ENCODE measurements at regions not wholly inside any gene's neighbourhood (a gene's known extent, or its start where the extent isn't known, plus 50 kb on each side); places are given as distances from the start of the nearest gene placed in this dataset.
"Not testable (repeated sequence)": the region's sequence is repeated elsewhere in the genome, so short reads cannot be mapped to it uniquely, and the experiment has no call there.

DNA sequence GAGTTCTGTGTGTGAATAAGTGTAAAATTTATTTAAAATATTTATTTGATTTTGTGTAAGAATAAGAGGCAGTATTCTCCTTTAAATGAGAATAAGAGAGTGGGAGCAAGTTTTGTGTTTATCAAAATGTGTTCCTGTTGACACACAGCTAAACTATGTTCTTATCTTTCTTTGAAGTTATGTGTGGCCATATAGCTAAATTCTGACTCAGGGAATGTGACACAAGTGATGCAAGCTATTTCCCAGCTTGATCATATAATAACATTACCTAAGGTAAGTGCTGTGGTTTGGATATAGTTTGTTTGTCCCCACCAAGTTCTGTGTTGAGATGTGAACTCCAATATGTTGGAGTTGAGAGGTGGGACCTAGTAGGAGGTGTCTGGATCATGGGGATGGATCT is 740.0 kb upstream of the IGFBP7 start:
- in situ Hi-C loops (cut with HindIII; ENCODE audit: low sequenced_read_pairs), result no loop called here
- DNase-seq (ENCODE audit: low spot score), result no peak

DNA sequence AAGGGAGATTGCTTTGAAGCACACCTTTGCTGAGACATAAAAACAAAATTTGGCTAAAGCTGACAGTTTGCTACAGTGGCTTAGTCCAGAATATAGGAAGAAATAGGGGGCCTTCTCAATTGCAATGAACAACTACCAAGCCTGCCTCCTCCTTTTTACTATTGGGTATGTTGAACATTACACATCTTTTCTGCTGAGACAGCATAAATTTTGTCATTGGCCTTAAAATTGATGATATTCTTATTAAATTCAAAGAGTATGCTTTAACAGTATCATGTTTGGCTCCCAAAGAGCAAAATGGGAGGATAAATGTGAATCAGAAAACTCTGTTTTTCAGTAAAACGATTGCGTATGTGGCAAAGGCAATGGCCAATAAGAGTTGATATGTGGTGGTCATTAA is 721.9 kb upstream of the IGFBP7 start:
- DNase-seq (ENCODE audit: low spot score), result no peak
- in situ Hi-C loops (cut with HindIII; ENCODE audit: low sequenced_read_pairs), result no loop called here

DNA sequence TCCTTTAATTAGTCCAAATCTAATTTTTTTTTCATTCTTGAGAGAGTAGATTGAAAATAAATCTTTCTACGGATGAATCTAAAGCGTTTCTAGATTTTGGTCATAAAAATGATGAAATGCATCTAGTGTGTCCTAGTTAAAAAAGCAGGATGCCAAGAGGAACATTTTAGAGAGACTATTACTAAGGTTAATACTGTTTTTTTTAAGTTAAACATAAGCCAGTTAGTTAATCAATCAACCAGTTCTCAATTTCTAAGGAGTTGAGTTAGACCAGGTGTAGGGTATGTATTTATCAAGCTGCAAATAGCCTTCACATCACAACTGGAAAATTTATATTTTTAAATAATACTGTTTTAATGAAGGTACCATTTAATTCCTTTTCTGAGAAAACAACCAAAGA is 679.5 kb upstream of the IGFBP7 start:
- no peak for DNase-seq (ENCODE audit: low spot score)
- in situ Hi-C loops (cut with HindIII; ENCODE audit: low sequenced_read_pairs), result no loop called here

DNA sequence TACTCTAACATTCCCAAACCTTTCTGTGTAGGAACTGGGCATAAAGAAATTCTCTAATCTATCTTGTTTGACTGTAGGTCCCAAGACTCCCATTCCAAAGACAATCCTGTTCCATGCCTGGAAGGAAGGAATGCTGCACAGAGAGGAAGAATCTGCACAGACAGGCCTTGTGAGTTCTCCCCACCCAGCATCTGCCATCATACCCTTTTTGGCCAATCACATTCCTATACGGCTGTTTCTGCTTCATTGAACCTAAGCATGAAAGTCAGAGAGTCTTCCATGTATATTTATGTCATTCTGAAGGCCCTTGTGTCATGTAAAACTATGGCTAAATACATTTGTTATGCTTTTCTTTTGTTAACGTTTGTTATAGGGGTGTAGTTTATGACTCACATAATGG is 667.7 kb upstream of the IGFBP7 start:
- in situ Hi-C loops (cut with HindIII; ENCODE audit: low sequenced_read_pairs), result no loop called here

DNA sequence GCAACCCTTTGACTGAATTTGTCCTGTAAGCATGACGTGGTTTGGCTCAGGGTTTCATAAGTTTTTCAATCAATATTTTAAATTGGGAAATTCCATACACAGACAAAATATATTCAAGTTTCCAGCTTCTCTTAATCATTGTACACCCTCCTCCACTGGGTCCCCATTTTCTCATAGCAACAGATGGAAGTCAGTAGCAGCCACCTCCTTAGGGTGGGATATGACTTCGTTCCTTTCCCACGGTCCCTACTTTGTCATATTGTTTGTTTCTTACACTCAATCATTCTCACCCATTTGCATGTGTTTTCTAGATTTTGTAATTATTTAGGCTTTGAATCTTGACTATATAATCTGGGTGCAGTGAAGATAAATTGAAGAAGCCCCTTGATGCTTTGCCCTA is 664.5 kb upstream of the IGFBP7 start:
- DNase-seq (ENCODE audit: low spot score), result no peak
- in situ Hi-C loops (cut with HindIII; ENCODE audit: low sequenced_read_pairs), result no loop called here

More for the DNA sequence above, 667.7 kb upstream of the IGFBP7 start:
- DNase-seq (ENCODE audit: low spot score), result no peak

DNA sequence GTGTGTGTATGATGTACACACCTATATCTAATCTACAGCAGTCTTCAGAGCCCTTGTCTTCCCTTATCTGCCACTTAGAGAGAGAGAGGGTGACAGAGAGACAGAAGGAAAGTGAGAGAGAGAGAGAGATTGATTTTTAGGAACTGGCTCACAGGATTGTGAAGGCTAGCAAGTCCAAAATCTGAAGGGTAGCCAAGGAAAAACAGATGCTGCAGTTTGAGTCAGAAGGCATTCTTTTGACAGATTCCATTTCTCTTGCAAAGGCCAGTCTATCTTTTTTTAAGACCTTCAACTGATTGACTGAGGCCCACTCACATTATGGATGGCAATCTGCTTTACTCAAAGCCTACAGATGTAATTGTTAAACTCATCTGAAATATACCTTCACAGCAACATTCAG is 664.0 kb upstream of the IGFBP7 start:
- DNase-seq (ENCODE audit: low spot score), result no peak
- in situ Hi-C loops (cut with HindIII; ENCODE audit: low sequenced_read_pairs), result no loop called here

DNA sequence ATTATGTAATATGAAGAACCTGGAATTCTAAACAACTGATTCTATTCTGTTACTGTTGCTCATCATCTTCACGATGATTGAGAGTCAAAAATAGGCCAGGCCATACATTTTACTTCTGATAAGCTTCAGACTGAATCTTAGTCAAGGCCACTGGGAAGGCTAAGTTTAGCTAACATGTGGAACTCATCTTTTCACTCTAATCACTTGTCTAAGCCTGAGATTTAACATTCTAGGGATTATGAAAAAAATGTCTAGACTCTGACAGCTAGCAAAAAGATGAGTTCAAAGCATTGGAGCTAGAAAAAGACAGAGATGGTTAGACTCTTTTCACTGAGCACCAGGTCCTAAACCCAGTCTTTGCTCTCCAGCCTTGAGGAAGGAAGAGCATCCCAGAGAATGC is 656.2 kb upstream of the IGFBP7 start:
- in situ Hi-C loops (cut with HindIII; ENCODE audit: low sequenced_read_pairs), result no loop called here
- DNase-seq (ENCODE audit: low spot score), result no peak

DNA sequence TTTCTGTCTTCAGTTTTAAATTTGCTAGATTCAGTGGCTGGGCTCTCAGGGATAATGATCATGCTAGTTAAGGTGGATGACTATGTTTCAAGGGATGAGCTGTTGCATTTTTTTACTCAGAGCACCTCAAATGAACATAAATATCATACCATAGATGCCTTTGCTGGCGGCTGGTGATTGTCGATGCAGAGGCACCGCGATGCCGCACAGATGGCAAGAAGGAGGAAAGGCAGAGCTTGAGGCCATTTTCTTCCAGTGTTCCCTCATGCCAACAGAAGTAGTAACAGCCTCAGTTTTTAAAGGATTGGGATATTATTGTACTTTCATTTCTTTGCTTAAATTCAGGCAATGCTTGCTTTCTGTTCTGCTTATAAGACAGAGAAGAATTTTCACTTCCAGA is 654.7 kb upstream of the IGFBP7 start:
- in situ Hi-C loops (cut with HindIII; ENCODE audit: low sequenced_read_pairs), result no loop called here
- DNase-seq (ENCODE audit: low spot score), result no peak

DNA sequence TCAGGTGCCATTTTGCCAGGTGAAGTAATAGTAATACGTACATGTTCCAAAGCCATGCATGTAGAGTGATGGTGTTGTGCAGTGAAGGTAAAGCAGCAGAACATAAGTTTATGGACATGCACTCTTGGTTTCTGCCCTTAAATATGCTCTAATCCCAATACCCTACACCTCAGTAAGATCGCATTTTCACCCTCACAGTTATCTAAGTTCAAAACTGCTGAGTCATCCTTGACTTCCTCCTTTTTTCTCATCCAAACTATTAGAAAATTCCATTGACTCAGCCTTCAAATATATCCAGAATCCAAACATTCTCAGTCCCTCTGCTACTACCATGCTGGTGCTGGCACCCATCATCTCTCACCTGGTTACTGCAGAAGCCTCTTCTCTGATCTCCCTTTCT is 652.9 kb upstream of the IGFBP7 start:
- DNase-seq (ENCODE audit: low spot score), result no peak
- in situ Hi-C loops (cut with HindIII; ENCODE audit: low sequenced_read_pairs), result no loop called here

DNA sequence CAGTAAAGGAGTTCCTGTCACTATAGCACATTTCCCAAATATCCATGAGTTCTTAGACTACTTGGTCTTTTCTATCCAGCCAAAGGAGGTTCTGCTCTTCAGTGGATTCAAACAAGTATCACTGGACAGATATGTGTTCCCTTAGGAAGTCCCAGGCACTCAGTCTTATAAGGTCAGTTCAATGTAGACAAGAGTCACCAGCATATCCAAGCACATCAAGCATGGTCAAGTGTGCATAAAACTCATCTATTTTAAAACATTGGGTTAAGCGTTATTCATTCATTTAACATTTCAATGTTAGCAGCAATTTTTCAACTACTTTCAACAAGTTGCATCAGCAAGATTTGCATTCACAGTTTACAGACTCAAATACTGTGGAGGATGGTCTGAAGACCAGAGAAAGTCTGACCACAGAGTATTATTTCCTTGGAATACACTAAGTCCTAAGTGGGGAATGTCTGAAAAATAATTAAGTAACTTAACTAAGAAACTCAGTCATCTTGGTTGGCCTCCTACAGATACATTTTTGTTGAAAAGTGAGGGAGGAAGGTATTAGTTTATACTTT is 630.5 kb upstream of the IGFBP7 start:
- no peak for DNase-seq (ENCODE audit: low spot score)
- in situ Hi-C loops (cut with HindIII; ENCODE audit: low sequenced_read_pairs), result no loop called here

DNA sequence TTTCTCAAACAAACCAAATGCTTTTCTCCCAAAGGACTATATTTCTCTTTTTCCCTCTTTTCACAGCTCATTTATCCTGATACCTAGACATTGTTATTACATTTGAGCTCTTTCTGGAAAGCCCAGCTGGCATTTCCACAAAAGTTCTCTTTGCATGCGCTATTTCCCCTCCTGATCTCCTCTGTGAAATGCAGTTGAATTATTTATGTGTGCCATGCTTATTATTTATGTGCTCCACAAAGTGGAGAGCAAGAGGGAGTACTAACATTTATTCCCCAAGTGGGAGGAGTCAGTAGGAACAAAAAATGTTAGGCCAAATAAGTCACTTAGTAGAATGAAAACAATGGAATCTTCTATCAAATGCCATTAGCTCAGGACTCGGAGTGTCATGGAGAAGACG is 626.6 kb upstream of the IGFBP7 start:
- DNase-seq (ENCODE audit: low spot score), result no peak
- in situ Hi-C loops (cut with HindIII; ENCODE audit: low sequenced_read_pairs), result no loop called here

DNA sequence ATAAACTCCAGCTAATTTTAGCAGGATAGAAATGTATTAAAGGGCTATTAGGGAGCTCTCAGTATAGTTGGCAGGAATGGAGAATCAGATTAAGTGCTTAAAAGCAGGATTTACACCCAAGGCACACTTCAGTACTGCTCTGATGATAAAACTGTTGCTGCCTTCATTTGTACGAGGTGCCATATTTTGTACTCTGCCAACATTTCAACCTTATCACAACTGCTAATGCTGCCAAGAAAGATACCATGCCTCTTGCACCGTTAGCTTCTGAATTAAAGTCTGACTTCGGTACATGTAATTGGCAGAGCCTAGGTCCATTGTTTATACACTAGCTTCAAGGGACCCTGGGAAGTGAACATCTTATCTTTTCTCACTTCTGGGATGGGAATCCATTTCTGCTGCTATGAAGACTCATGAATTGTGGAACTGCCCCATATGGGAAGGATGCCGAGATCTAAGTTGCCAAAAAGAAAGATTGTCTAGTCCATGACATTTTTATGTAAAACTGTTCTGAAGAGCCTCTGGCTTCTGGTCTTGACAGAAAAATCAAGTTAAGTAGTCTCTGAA is 624.0 kb upstream of the IGFBP7 start:
- in situ Hi-C loops (cut with HindIII; ENCODE audit: low sequenced_read_pairs), result no loop called here
- no peak for DNase-seq (ENCODE audit: low spot score)

DNA sequence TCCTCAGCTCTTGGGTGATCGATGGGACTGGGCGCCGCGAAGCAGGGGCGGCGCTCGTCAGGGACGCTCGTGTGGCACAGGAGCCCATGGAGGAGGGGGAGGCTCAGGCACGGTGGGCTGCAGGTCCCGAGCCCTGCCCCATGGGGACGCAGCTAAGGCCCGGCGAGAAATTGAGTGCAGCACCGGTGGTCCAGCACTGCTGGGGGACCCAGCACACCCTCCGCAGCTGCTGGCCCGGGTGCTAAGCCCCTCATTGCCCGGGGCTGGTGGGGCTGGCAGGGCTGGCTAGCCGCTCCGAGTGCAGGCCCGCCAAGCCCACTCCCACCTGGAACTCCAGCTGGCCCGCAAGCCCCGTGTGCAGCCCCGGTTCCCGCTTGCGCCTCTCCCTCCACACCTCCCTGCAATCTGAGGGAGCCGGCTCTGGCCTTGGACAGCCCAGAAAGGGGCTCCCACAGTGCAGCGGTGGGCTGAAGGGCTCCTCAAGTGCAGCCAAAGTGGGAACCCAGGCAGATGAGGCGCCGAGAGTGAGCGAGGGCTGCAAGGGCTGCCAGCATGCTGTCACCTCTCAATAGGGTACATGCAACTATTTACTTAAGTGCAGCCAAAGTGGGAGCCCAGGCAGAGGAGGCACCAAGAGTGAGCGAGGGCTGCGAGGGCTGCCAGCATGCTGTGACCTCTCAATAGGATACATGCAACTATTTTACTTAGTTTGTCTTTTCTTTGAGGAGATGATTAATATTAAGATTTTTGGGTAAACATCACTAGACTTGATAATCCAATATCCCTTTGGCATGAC is 619.8 kb upstream of the IGFBP7 start:
- DNase-seq (ENCODE audit: low spot score); in situ Hi-C loops (cut with HindIII; ENCODE audit: low sequenced_read_pairs): not testable (repeated sequence)

DNA sequence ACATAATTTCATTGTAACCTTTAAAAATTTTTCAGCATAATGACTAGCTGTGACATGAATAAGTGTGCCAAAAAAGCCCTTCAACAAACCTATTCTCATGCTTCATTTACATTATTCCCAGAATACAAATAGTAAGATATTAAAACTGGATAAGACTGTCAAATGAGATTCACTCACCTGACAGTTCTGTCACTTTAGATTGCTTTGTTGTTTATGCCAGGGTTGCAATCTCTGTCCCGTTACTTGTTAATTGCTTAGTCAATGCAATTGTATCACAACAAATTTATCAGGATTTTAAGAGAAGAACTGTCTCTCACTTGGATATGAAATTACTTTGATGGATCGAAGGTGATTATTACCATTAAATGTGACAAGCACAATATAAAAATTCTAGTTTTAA is 616.0 kb upstream of the IGFBP7 start:
- in situ Hi-C loops (cut with HindIII; ENCODE audit: low sequenced_read_pairs), result no loop called here
- DNase-seq (ENCODE audit: low spot score), result no peak

DNA sequence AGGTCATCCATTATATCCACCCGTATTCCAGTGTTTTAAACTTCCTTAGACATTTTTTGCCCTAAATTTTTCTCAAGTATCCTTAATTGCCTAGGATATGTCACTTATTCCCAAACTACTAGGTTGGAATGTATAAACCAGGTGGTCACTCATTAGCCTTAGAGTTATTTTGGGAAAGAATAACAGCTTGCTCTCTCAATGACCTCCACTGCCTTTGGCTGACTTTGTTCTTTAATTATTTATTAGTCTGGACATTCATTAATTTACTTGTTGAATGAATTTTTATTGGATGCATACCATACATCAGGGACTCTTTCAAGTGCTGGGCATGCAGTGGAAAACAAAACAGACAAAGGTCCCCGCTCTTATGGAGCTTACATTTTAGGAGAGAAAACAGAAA is 609.3 kb upstream of the IGFBP7 start:
- no peak for DNase-seq (ENCODE audit: low spot score)
- in situ Hi-C loops (cut with HindIII; ENCODE audit: low sequenced_read_pairs), result no loop called here

DNA sequence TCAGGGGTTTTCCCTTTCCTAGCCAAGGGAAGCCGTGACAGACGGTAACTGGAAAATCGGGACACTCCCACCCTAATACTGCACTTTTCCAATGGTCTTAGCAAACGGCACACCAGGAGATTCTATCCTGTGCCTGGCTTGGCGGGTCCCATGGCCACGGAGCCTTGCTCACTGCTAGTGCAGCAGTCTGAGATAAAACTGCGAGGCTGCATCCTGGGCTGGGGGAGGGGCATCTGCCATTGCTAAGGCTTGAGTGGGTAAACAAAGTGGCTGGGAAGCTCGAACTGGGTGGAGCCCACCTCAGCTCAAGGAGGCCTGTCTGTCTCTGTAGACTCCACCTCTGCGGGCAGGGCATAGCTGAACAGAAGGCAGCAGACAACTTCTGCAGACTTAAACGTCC is 604.1 kb upstream of the IGFBP7 start:
- in situ Hi-C loops (cut with HindIII; ENCODE audit: low sequenced_read_pairs); DNase-seq (ENCODE audit: low spot score): not testable (repeated sequence)

DNA sequence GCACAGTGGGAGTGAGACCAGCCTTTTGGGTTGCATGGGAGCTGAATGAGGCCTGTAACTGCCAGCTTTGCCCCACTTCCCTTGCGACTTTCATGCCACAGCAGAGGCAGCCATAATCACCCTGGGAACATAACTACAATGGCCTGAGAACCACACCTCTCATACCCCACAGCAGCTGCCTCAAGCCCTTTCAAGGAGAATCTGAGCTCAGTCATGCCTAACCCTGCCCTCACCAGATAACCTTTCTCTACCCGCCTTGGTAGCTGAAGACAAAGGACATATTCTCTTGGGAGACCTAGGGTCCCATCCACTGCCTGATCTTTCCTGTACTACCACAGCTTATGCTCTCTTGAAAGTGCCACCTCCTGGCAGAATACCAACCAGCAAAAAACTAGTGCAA is 599.9 kb upstream of the IGFBP7 start:
- DNase-seq (ENCODE audit: low spot score), result no peak
- in situ Hi-C loops (cut with HindIII; ENCODE audit: low sequenced_read_pairs), result no loop called here

DNA sequence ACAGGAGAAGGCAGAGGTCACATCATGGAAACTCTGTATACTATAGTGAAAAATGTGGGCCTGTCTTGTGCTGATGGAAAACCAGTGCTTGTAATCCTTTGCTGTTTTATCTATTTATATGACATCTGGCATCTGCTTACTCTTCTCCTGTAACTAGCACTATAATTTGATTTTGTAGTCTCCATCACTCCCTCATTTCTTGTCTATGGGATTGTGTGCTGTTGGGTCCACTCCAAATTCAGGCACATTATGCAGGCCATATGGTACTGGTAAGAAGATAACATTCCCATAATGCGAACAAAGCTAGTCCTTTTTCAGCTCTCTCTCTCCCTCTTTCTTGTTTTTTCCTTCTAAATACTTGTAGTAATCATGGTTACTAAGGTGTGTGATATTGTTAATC is 581.2 kb upstream of the IGFBP7 start:
- in situ Hi-C loops (cut with HindIII; ENCODE audit: low sequenced_read_pairs), result no loop called here
- DNase-seq (ENCODE audit: low spot score), result no peak

DNA sequence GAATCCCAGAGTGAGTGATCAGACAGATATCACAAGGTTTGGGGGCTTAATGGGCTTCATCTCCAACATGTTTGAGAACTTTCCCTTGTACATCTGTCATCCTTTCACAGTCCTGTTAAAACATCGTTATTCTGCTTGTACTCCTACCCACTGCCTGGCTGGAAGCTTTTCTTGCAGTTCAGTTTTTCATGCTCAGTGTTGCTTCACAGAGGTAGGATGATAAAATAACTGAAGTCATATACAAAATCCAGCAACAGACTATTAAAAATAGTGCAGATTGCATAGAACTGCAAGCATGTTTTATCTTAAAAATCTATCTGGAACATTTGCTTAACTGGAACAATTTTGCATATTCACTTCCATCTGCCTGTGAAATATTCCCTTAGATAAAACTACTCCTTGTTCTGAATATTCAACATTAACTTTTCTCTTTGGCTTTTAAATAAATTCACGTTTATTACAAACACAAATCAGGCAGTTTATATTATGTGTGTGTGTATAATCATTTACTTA is 579.6 kb upstream of the IGFBP7 start:
- in situ Hi-C loops (cut with HindIII; ENCODE audit: low sequenced_read_pairs), result no loop called here
- DNase-seq (ENCODE audit: low spot score), result no peak

DNA sequence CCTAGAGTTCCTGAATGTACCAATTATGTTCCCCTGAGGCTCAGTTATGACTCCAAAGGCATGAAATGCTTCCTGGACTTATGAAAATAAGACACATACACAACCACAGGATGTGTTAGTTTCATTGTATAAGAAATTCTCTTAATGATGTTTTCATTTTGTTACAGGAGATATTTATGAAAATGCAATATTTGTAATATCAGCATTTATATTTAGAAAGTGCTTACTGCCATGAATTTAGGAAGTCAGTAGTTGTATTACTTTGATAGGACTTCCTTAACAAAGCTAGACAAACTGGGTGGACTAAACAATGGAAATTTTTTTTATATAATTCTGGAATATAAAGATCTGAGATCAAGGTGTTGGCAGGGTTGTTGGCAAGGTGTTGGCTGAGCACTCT is 572.1 kb upstream of the IGFBP7 start:
- in situ Hi-C loops (cut with HindIII; ENCODE audit: low sequenced_read_pairs), result no loop called here
- no peak for DNase-seq (ENCODE audit: low spot score)

DNA sequence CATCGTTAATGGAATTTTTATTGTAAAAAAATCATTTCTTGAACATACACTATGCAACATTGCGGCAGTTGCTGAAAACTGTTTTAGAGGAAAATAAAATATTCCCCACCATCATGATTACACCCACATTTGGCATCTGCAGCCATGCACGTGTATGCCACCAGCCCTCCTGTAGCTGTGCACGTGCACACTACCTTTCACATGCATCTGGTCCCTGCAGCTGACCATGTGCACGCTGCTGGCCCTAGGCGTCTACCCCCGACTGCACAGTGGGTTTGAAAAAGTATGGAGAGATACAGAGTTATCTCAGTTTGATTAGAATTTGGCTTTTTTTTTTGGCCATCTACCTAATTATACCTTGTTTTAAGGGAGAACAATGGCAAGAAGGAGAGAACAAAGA is 569.8 kb upstream of the IGFBP7 start:
- no peak for DNase-seq (ENCODE audit: low spot score)
- in situ Hi-C loops (cut with HindIII; ENCODE audit: low sequenced_read_pairs), result no loop called here

Data from G401 (cell line).